HEK293T (cell line): ENCODE measurements at regions not wholly inside any gene's neighbourhood (a gene's known extent, or its start where the extent isn't known, plus 50 kb on each side); places are given as distances from the start of the nearest gene placed in this dataset.

Source experiments
- CTCF ChIA-PET: fragments of 350-600 bp; formaldehyde crosslinking; extraction: SDS; loops from one replicate; lab custom pipeline; 2021; ENCODE audit warnings: antibody characterized with exemption, inconsistent platforms; lab: Yijun Ruan, JAX
- POLR2A ChIA-PET: fragments of 350-600 bp; formaldehyde crosslinking; extraction: SDS; loops from one replicate; lab custom pipeline; 2020; ENCODE audit warnings: antibody characterized with exemption, inconsistent platforms; lab: Yijun Ruan, JAX
- DNase-seq: peaks from one replicate; pipeline ENCODE4 v3.0.0; 2012; ENCODE audit warnings: mixed read lengths; ENCODE audit errors: extremely low spot score
- ARNT ChIP-seq: fragments of 450-650 bp; IDR thresholded peaks from 2 replicates; pipeline ENCODE4 v1.6.1; 2017; ENCODE audit warnings: mild to moderate bottlenecking
- BHLHE40 ChIP-seq: fragments of 450-650 bp; IDR thresholded peaks from 2 replicates; pipeline ENCODE4 v1.6.1; 2016; ENCODE audit warnings: mild to moderate bottlenecking, moderate library complexity, borderline replicate concordance
- CTBP1 ChIP-seq: fragments of 450-650 bp; IDR thresholded peaks from 2 replicates; pipeline ENCODE4 v1.6.1; 2016; ENCODE audit warnings: borderline replicate concordance
- ELF4 ChIP-seq: fragments of 450-650 bp; IDR thresholded peaks from 2 replicates; pipeline ENCODE4 v1.6.1; 2017; ENCODE audit warnings: antibody characterized with exemption
- FOXA1 ChIP-seq: fragments of 450-650 bp; IDR thresholded peaks from 2 replicates; pipeline ENCODE4 v1.6.1; 2016; ENCODE audit warnings: mild to moderate bottlenecking
- FOXK2 ChIP-seq: fragments of 450-650 bp; IDR thresholded peaks from 2 replicates; pipeline ENCODE4 v1.6.1; 2016; ENCODE audit warnings: mild to moderate bottlenecking
- FOXM1 ChIP-seq: fragments of 450-650 bp; IDR thresholded peaks from 2 replicates; pipeline ENCODE4 v1.6.1; 2017; ENCODE audit warnings: mild to moderate bottlenecking, borderline replicate concordance
- HDGF ChIP-seq: fragments of 450-650 bp; IDR thresholded peaks from 2 replicates; pipeline ENCODE4 v1.6.1; 2017; ENCODE audit warnings: antibody characterized with exemption, borderline replicate concordance
- L3MBTL2 ChIP-seq: fragments of 450-650 bp; conservative IDR thresholded peaks from 2 replicates; pipeline ENCODE4 v1.6.1; 2016; ENCODE audit warnings: mild to moderate bottlenecking
- LEF1 ChIP-seq: fragments of 450-650 bp; IDR thresholded peaks from 2 replicates; pipeline ENCODE4 v1.6.1; 2017; ENCODE audit warnings: mild to moderate bottlenecking, borderline replicate concordance
- NFRKB ChIP-seq: fragments of 450-650 bp; IDR thresholded peaks from 2 replicates; pipeline ENCODE4 v1.6.1; 2016; ENCODE audit warnings: mild to moderate bottlenecking, moderate library complexity
- SP1 ChIP-seq: fragments of 450-650 bp; IDR thresholded peaks from 2 replicates; pipeline ENCODE4 v1.6.1; 2017
- SUZ12 ChIP-seq: fragments of 450-650 bp; IDR thresholded peaks from 2 replicates; pipeline ENCODE4 v1.6.1; 2016; ENCODE audit warnings: mild to moderate bottlenecking
- TARDBP ChIP-seq: fragments of 450-650 bp; IDR thresholded peaks from 2 replicates; pipeline ENCODE4 v1.6.1; 2016
- ZNF384 ChIP-seq: fragments of 450-650 bp; IDR thresholded peaks from 2 replicates; pipeline ENCODE4 v1.6.1; 2016
- TF ChIP-seq, protein P1 (sequence below): fragments of 450-650 bp; IDR thresholded peaks from 2 replicates; pipeline ENCODE4 v1.6.1; 2016

DNA sequence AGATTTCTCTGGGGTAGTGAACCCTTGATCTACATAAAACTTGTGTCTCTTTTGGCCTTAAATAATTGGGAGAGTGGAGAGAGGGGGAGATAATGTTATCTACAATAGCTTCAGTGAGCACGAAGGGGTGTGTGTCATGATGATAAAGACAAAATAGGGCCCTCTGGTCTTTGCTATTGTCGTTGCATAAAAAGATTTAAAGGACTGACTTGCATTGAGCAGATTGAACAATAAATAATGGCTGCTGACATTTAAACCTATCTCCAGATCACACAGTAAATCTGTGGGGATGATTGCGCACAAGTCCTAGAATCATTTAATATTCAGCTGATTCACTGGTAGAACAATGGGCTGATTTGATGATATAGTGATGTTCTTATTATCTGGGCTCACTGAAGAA lies 71.3 kb upstream of the GAP43 start:
- ChIA-PET POLR2A (no interaction called here), CTCF (no interaction called here)
- DNase-seq: no peak
- TF ChIP-seq ZNF384 (no peak), SP1 (no peak), L3MBTL2 (no peak), SUZ12 (no peak), NFRKB (no peak), FOXM1 (no peak), ARNT (no peak), HDGF (no peak), TARDBP (no peak), ELF4 (no peak), BHLHE40 (no peak), LEF1 (no peak), FOXK2 (no peak), CTBP1 (no peak), FOXA1 (no peak)
- TF ChIP-seq, protein P1, sequence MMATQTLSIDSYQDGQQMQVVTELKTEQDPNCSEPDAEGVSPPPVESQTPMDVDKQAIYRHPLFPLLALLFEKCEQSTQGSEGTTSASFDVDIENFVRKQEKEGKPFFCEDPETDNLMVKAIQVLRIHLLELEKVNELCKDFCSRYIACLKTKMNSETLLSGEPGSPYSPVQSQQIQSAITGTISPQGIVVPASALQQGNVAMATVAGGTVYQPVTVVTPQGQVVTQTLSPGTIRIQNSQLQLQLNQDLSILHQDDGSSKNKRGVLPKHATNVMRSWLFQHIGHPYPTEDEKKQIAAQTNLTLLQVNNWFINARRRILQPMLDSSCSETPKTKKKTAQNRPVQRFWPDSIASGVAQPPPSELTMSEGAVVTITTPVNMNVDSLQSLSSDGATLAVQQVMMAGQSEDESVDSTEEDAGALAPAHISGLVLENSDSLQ: no peak

DNA sequence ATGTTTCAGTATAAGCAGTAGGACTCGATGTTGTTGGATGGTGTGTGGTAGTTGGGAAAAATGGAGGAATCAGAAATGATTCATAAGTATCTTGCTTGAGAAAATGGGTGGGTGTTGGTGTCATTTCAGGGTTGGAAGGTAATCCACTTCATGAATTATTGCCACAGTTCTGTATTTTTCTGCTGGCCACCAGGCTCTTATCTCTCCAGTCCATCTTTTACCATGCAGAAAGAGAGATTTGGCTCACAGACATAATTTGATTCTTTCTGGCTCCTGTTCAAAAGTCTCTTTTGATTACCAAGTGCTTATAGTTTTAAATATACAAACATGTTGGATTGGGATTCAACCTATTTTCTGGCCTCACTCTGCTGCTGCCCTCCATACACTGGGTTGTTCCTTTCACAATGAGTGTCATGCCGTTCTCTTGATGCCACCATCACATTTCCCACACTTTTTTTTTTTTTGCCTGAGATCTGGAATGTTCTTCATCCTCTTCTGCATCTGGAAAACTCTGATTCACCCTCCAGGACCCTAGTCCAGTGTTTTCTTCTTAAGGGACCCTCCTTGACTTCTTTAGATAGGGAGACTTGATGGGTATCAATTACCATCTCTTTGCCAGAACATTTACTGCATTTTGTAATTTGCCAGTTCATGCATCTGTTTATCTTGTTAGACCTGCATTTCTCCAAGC lies 69.4 kb upstream of the GAP43 start:
- ChIA-PET POLR2A (no interaction called here), CTCF (no interaction called here)
- no peak for DNase-seq
- TF ChIP-seq SP1: no peak
- TF ChIP-seq ELF4: no peak
- TF ChIP-seq ZNF384: no peak
- no peak for TF ChIP-seq FOXK2
- TF ChIP-seq LEF1: no peak
- TF ChIP-seq ARNT: no peak
- TF ChIP-seq FOXA1: no peak
- no peak for TF ChIP-seq CTBP1
- no peak for TF ChIP-seq SUZ12
- no peak for TF ChIP-seq L3MBTL2
- TF ChIP-seq FOXM1: no peak
- TF ChIP-seq, protein P1: no peak
- TF ChIP-seq HDGF: no peak

DNA sequence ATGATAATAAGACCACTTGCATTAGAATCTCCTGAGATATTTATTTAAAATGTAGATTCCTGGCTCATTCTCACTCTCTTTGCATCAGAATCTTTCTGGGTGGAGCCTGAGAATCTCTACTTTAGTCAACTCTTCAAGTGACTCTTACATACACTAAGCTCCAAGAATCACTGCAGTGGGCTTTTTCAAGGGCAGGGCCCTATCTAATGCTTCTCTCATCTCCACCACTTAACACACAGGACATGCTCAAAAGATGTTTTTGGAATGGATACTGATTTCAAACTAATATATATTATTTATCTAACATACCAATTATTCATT lies 68.9 kb upstream of the GAP43 start:
- POLR2A ChIA-PET: no interaction called here
- CTCF ChIA-PET: no interaction called here
- no peak for DNase-seq
- TF ChIP-seq SP1 (no peak), NFRKB (no peak), ARNT (no peak), HDGF (no peak), FOXM1 (no peak), LEF1 (no peak), ZNF384 (no peak)
- TF ChIP-seq, protein P1: no peak

DNA sequence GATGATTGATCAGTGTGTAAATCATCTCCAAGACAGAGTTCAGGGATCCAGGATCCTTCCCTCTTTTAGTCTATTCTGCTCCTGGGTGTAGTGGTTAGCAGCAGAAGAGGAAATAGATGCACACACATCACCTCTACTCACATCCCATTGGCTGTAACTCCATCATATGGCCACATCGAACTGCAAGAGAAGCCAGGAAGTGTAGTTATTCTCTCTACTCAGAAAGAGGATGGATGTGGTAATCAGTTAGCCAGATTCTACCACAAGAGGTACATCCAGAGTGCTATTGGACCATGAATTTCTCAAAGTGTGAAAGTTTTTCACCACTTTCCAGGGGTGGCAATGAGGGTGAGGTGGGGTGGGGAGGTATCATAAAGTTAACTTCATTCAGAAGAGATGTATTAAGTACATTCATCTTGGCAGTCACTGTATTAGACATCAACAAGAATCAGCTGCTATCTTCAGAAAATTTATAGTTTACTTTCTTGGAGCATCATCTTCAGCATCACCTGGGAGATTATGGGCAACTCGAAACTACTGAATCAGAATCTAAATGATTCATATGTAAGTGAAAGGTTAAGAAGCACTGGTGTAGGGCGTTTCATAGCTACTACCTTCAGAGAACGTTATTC lies 60.6 kb upstream of the GAP43 start:
- no peak for DNase-seq
- ChIA-PET POLR2A (interaction anchor here (0.9 kb wide), 1 partner anchor 13 kb away, joined by 3 read pairs; no protein-coding TSS in a partner anchor), CTCF (no interaction called here)
- no peak for TF ChIP-seq ARNT
- no peak for TF ChIP-seq ZNF384
- no peak for TF ChIP-seq TARDBP
- TF ChIP-seq HDGF: no peak
- TF ChIP-seq SUZ12: no peak
- no peak for TF ChIP-seq NFRKB
- no peak for TF ChIP-seq L3MBTL2
- TF ChIP-seq LEF1: no peak
- no peak for TF ChIP-seq ELF4
- TF ChIP-seq CTBP1: no peak
- no peak for TF ChIP-seq BHLHE40
- TF ChIP-seq, protein P1: no peak
- no peak for TF ChIP-seq FOXA1
- no peak for TF ChIP-seq SP1
- TF ChIP-seq FOXM1: no peak
- no peak for TF ChIP-seq FOXK2

DNA sequence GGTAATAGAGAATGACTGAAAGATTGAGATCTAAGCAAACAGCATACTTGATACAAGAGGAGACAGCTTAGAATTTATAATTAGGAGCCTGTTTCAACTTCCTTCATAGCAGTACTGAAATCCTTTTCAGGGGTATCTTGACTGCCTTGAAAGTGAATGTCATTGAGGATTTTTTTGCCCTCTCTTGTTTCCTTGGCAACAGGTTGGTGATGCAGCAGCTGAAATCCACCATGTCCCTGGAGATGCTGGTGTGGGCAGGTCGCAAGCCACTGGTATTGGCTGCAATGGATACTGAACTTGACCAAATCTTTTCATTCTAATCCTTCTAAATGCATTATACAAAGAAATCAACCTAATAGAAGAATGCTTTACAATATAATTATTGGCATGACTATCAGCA lies 59.3 kb upstream of the GAP43 start:
- no peak for DNase-seq
- no peak for TF ChIP-seq HDGF
- no peak for TF ChIP-seq LEF1
- no peak for TF ChIP-seq FOXM1
- TF ChIP-seq SP1: no peak
- POLR2A ChIA-PET: interaction anchor here (0.8 to 0.9 kb wide), 2 partner anchors 12 to 95 kb away, joined by 3 read pairs; no protein-coding TSS in a partner anchor
- CTCF ChIA-PET: no interaction called here
